Endothelial cell (in vitro differentiated cells): ENCODE measurements at regions not wholly inside any gene's neighbourhood (a gene's known extent, or its start where the extent isn't known, plus 50 kb on each side); places are given as distances from the start of the nearest gene placed in this dataset.

Source experiments
- DNase-seq: peaks from one replicate; pipeline ENCODE4 v3.0.0; 2021; ENCODE audit warnings: low spot score
- H3K27ac Mint-ChIP-seq: one replicate; pipeline ENCODE4 v1.8.0; 2021; ENCODE audit warnings: mixed read lengths, inconsistent platforms; ENCODE audit not compliant: unreplicated experiment
- H3K27me3 Mint-ChIP-seq: one replicate; pipeline ENCODE4 v1.8.0; 2021; ENCODE audit warnings: mild to moderate bottlenecking, moderate library complexity, mixed read lengths, inconsistent platforms; ENCODE audit not compliant: unreplicated experiment
- H3K36me3 Mint-ChIP-seq: one replicate; pipeline ENCODE4 v1.8.0; 2021; ENCODE audit warnings: mild to moderate bottlenecking, low read depth, mixed read lengths, inconsistent platforms; ENCODE audit not compliant: unreplicated experiment
- H3K4me1 Mint-ChIP-seq: one replicate; pipeline ENCODE4 v1.8.0; 2021; ENCODE audit warnings: mild to moderate bottlenecking, mixed read lengths, inconsistent platforms; ENCODE audit not compliant: unreplicated experiment
- H3K4me3 Mint-ChIP-seq: one replicate; pipeline ENCODE4 v1.8.0; 2021; ENCODE audit warnings: mild to moderate bottlenecking, mixed read lengths, inconsistent platforms; ENCODE audit not compliant: unreplicated experiment
- H3K9me3 Mint-ChIP-seq: one replicate; pipeline ENCODE4 v1.8.0; 2021; ENCODE audit warnings: mixed read lengths, inconsistent platforms; ENCODE audit not compliant: unreplicated experiment
- CTCF ChIP-seq: fragments of 200-600 bp; sonication (generic); IDR thresholded peaks from one replicate; pipeline ENCODE4 v1.5.0; 2021; ENCODE audit warnings: antibody characterized with exemption; ENCODE audit not compliant: unreplicated experiment

- Mint-ChIP-seq H3K4me1 (peaks cover 13% of the 10 kb centered on the region), H3K4me3 (no peak overlapping the region)
Measured at GRCh38 chr3:150349314-150350097, 58.6 kb upstream of the TSC22D2 start.

GRCh38 chr3:150348500-150348899 lies 59.6 kb upstream of the TSC22D2 start:
- no peak for DNase-seq
- Mint-ChIP-seq H3K27ac (no peak overlapping the region), H3K4me1 (peaks cover 14% of the 10 kb centered on the region)

More at GRCh38 chr3:150349314-150350097, 58.6 kb upstream of the TSC22D2 start:
- no peak for DNase-seq
- no peak for TF ChIP-seq CTCF
- Mint-ChIP-seq H3K36me3 (no peaks in the 10 kb centered on the region), H3K9me3 (no peaks in the 10 kb centered on the region), H3K27ac (no peak overlapping the region), H3K27me3 (no peaks in the 10 kb centered on the region)

GRCh38 chr3:150346981-150347863 lies 60.9 kb upstream of the TSC22D2 start:
- no peak for DNase-seq
- no peak for TF ChIP-seq CTCF
- H3K4me3 Mint-ChIP-seq, result no peak overlapping the region
- peaks cover 14% of the 10 kb centered on the region for H3K4me1 Mint-ChIP-seq
- no peak overlapping the region for H3K27ac Mint-ChIP-seq
- H3K36me3 Mint-ChIP-seq, result no peaks in the 10 kb centered on the region
- H3K27me3 Mint-ChIP-seq, result no peaks in the 10 kb centered on the region
- H3K9me3 Mint-ChIP-seq, result no peaks in the 10 kb centered on the region

More at GRCh38 chr3:150348500-150348899, 59.6 kb upstream of the TSC22D2 start:
- no peaks in the 10 kb centered on the region for H3K36me3 Mint-ChIP-seq
- no peak for TF ChIP-seq CTCF
- no peaks in the 10 kb centered on the region for H3K9me3 Mint-ChIP-seq
- H3K27me3 Mint-ChIP-seq, result no peaks in the 10 kb centered on the region
- H3K4me3 Mint-ChIP-seq, result no peak overlapping the region

GRCh38 chr3:150346266-150346665 lies 61.8 kb upstream of the TSC22D2 start:
- H3K4me3 Mint-ChIP-seq, result no peak overlapping the region
- no peak for DNase-seq
- peaks cover 14% of the 10 kb centered on the region for H3K4me1 Mint-ChIP-seq
- H3K27me3 Mint-ChIP-seq, result no peaks in the 10 kb centered on the region
- TF ChIP-seq CTCF, result no peak
- H3K9me3 Mint-ChIP-seq, result no peaks in the 10 kb centered on the region
- no peak overlapping the region for H3K27ac Mint-ChIP-seq
- H3K36me3 Mint-ChIP-seq, result no peaks in the 10 kb centered on the region
